Transverse colon (tissue), 4 donors: ENCODE measurements at regions not wholly inside any gene's neighbourhood (a gene's known extent, or its start where the extent isn't known, plus 50 kb on each side); places are given as distances from the start of the nearest gene placed in this dataset.

Experiments used
- CTCF ChIP-seq, 5 experiments: fragments of 200-600 bp in 3 of 5; fragments of 450-650 bp in 2 of 5; sonication (generic) in 3 of 5; IDR thresholded peaks; 1 replicate in 2 of 5; 2 replicates in 3 of 5; pipeline ENCODE4 v1.5.1; 2016 to 2017; ENCODE audit warnings: antibody characterized with exemption in 5 of 5, inconsistent platforms in 3 of 5, mild to moderate bottlenecking in 2 of 5, moderate library complexity in 1 of 5
- EP300 ChIP-seq: sonication (generic); formaldehyde crosslinking; IDR thresholded peaks from one replicate; pipeline ENCODE4 v1.6.1; 2017; ENCODE audit warnings: antibody characterized with exemption, low read depth
- POLR2AphosphoS5 ChIP-seq, 3 donors: sonication (generic); formaldehyde crosslinking; IDR thresholded peaks; one replicate each; pipeline ENCODE4 v1.6.1; 2016; ENCODE audit warnings: antibody characterized with exemption in 3 of 3

- TF ChIP-seq CTCF (IDR thresholded peaks at IDR 0.05): no peak
- no peak for TF ChIP-seq EP300
- no peak for TF ChIP-seq POLR2AphosphoS5 (IDR thresholded peaks at IDR 0.05)
Measured at GRCh38 chr13:104584481-104584880, 1518.3 kb upstream of the SLC10A2 start.
